HG02798 (cell line): ENCODE measurements at regions not wholly inside any gene's neighbourhood (a gene's known extent, or its start where the extent isn't known, plus 50 kb on each side); places are given as distances from the start of the nearest gene placed in this dataset.
"Not testable (repeated sequence)": the region's sequence is repeated elsewhere in the genome, so short reads cannot be mapped to it uniquely, and the experiment has no call there.

Experiments
- ATAC-seq: cut with Tn5 transposase; IDR thresholded peaks from one replicate; pipeline ENCODE4 v1.9.1; 2021; ENCODE audit warnings: mild to moderate bottlenecking; ENCODE audit not compliant: unreplicated experiment, poor library complexity

DNA sequence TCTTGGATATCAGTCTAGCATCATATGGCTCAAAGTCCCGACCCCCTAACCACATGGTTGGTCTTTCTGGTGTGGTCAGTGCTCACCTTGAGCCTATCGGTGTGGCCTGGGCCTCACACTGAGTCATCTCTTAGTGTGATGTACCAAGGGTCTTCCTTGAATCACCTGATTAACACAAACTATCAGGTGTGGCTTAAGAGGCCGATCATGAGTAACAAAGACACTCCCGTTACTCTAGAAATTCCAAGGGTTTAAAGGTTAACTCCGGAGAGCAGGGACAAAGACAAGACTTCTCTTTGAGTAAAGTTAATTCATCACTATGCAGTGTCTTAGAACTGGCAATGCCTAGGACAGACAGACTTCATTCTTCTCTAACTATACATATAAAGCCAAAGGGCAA is 52.3 kb upstream of the ARMC3 start:
- ATAC-seq: no peak

DNA sequence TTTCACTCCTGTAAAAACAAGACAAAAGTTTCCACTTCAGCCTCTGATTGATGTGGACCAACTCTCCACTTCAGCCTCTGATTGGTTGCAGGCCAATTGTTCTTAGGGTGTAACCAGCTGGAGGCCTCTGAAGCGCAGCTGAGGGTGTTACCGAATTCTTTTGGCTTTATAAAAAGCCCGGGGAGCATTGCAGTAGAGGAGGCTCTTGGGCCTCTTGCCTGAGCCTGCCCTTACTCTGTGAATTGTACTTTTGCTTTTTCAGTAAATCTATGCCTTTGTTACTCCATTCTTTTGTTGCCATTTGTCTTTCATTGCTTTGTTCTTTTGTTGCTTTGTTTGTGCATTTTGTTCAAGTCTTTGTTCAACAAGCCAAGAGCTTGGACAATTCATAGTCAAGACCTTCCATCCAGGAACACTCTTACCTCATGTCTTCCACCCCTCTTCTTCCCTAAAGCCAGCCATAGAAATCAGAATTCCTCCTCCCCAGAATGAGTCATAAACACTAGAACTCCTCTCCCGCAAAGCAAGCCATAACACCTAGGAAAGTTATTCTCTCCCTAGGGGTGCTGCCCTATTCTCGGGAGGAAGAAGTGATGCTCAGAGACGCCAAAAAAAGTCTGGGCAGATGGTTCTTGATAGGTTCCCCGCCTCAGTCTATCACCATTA is 53.5 kb upstream of the ARMC3 start:
- no peak for ATAC-seq

DNA sequence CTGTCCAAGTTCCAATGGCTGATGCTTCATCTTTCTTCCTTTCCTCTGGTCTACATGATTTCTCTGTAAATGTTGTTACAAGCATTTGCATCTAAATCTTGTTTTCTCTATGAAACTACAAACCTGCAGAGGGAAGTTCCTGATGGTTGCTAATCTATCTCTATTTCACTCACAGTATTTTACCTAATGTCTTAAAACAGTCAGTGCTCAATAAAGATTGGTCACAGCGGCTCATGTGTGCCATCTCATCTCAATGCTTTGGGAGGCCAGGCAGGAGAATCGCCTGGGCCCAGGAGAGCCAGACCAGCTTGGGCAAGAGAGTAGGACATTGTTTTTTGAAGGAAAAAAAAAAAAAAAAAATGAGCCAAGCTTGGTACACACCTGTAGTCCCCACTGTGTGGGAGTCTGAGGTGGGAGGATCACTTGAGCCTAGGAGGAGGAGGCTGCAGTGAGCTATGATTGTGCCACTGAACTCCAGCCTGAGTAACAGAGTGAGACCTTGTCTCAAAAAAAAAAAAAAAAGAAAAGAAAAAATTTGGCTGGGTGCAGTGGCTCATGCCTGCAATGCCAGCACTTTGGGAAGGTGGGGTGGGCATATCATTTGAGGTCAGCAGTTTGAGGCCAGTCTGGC is 71.3 kb upstream of the ARMC3 start:
- peak; percentile 64 for ATAC-seq

DNA sequence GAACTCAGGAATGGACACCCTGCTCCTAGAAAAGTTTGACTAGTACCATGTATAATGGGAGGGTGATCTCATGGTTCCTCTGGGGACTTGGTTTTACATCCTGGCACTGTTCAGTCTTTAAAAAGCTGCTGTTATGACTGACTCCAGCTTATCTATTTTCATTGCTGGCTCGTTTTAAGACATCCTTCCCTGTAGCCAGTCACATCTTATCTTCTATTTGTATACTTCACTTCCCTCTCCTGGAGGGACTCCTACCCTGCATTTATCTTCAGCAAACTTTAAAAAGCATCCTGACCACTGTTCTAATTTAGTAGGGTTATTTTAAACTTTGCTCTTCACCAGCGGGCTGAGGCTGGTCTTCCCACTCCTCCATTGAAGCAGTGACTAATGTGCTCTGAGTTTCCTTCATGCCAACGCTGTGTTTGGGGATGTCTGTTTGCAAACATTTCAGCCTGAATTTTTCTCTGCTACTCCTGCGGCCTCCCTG is 72.9 kb upstream of the ARMC3 start:
- no peak for ATAC-seq

DNA sequence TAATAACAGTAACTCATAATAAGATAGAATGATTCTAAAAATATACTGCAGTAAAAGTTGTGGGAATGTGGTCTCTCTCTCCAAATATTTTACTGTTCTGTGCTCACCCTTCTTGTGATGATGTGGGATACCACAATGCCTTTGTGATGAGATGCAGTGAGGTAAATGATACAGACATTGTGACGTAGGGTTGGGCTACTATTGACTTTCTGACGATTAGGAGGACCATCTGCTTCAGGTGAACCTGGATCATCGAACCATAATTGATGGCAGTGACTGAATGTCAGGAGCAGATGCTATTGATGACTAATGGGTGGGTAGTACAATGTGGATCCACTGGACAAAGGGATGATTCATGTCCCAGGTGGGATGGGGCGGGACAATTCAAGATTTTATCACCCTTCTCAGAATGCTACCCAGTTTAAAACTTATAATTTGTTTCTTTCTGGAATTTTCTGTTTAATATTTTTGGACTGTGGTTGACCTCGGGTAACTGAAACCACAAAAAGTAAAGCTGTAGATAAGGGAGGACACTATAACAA is 73.9 kb upstream of the ARMC3 start:
- no peak for ATAC-seq

DNA sequence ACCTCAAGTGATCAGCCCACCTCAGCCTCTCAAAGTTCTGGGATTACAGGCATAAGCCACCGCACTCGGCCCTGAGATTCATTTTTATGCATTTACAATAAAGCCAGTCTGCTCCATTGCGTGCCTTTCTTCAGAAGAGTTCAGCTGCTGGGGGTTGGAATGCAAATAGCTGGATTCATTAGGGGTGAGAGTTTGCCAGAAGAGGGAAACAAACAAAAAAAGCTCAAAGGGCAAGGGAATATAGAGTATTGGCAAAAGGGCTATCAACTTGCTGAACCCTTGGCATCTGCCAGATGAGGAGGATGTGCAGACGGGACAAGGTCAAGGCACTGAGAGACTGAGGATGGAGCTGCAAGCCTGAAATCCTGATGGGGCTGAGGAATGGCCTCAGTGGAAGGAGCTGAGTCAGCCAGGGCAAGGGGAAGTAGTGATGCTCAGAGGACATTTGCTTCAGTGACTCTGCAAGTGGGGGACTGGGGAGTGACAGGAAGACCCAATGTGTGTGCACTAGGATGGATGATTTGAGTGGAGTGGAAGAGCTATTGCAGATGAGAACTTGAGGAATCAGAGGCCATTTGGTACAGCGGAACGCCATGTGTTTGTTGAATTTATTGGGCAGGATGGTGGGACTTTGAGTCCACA is 75.0 kb upstream of the ARMC3 start:
- ATAC-seq: no peak

DNA sequence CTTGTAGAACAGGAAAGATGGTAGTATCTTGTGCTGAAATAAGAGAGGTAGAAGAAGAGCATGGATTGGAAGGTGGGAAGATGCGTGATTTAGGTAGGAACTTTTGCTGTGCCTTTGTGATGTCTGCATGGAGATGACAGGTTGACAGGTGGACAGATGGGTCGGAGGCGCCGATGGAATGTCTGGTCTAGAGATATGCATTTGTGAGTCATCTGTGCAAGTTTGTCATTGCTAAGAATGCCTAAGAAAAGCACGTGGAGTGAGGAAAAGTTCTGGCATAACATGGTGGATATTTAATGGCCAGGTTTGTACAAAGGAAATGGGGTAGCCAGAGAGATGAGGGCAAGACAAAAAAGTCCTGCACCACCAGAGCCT is 76.0 kb upstream of the ARMC3 start:
- no peak for ATAC-seq

DNA sequence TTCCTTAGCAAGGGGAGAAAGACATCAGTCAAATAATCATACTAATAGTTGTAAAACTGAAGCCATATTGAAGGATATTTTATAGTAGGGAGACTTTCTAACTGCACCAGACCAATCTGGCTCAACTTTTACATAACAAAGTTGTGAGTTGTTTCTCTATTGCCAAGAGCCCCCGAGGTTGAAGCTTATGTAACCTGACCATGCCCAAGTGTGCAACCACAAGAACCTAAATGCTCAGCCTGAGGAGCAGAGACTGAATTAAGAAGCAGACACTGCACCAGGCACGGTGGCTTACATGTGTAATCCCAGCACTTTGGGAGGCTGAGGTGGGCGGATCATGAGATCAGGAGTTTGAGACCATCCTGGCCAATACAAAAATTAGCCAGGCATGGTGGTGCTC is 77.3 kb upstream of the ARMC3 start:
- no peak for ATAC-seq

DNA sequence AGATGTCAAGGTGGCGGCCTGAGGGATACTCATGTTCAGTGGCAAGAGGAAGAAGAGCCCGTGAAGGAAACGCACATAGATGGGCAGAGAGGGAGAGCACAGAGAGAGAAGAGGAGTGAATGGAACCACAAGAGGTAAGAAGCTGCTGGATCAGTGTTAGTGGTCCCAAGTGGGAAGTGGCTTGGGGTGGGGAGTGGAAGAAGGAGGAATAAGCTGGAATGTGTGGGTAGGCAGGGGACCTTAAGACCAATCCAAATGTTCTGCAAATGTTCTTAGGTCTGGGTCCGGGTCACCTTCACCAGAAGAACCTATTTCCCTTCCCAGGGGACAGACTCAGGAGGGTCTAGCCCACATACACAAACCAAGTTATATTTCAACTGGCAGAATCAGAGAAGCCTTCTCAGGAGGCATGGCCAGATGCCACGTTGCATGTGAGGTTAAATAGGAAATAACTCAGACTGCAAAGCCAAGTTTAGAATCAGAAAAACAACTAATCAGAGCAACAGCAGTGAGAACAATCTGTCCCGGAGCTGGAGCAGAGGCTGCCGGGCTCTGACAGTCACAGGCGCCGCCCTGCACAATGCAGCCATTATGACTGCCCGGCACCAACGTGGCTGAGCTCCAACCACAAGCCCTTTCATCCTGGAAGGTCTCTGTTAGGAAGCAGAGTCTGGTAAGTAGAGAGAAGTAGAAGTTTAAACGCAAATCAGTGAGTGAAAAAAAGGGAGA is 78.6 kb upstream of the ARMC3 start:
- no peak for ATAC-seq

DNA sequence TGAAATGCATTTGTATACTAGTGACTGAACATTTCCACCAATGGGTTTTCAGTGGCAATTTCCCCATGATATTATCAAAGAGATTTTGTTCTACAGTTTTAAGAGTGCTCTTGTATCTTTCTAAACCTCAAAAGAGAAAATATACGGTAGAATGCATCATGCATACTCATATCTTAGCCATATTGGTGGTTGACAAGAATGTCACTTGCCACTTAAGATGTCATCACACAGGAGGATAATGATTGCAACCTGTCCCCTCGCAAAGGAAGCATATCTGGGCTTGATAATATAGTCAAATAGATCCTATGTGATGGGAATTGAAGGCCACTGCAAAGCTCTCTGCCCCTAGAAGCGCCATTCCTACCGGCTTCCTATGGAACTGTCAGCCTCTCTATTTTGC is 79.3 kb upstream of the ARMC3 start:
- ATAC-seq: no peak

DNA sequence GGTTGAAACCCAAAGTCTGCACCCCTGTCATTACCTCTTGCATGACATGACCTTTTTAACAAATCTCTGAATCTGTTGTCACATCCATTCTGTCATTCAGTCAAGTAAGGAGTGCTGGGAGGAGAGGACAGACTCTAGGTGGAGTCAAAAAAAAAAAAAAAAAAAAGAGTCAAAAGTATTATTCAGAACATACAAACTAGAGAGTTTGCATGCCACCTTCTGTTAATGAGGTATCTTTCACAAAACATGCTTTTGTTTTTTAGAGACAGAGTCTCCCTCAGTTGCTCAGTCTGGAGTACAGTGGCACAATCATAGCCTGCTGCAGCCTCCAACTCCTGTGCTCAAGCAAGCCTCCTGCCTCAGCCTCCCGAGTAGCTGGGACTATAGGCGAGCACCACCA is 81.6 kb upstream of the ARMC3 start:
- ATAC-seq: no peak

DNA sequence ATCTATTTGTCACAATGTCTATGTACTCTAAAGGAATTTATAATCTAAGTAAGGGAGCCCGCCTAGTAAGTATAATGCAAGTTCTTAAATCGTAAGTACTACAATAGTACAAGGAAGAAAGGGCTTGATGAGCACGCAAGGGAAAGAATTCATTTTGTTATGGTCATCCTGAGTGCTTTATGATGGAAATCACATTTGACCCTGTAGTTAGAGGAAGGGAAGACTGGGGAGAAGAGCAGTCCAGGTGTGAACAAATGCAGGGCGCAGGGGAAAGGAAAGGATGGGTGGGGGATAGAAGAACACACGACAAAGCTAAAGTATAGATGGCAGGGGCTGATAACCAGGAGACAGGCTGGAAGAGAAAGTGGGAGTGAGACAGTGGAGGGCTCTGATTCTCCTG is 88.2 kb upstream of the ARMC3 start:
- ATAC-seq: no peak

DNA sequence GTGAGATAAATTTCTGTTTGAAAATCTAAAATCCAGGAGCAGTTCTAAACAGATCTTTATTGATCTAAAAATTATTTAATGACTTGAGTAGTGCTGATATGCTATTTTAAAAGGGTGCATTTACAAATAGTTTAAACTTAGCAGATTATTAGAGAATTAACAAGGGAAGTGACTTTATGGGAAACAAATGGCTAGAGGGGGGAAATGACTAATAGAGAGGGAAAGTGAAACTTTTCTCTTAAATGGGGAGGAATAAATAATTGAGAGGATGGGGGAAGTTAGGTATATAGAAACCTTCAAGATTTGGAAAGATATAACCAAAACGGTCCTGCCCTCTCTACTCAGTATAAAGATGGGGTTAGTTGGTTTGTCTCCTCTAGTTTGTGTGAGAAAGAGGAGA is 90.1 kb upstream of the ARMC3 start:
- no peak for ATAC-seq

DNA sequence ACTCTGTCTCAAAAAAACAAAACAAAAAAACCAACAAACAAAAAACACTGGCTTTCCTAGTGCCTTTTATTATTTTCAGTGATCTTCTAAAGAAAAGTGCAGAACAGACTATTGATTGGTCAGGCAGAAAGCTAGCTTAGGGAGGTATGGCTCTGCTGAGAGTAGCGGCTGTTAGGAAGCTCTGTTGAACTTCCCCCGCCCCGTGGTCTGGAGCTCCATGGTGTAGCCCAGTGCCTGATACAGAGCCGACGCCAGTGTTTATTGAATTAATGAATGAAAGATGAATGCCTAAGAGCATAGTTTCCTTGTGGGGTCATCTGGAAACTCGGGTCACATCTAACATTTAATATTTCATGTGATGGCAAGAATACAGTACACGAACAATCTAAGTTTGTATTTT is 90.5 kb upstream of the ARMC3 start:
- ATAC-seq: no peak

DNA sequence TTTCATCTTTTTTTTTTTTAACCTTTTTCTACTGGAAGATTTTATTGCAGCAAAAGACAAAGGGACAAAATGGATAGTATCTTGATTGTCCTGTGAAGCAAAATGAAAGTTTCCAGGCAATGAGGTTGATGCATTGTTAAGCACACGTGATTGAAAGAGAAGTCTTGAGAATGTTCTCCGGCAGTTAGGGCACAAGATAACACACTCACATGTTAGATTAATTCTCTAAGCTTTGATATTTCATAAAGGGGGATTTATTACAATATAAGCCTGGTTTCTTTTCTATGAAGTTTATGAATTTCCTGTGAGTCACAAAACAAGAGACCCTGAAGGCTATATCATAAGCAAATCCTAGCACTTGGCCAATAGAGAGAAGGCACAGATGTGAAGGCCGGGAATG is 93.4 kb upstream of the ARMC3 start:
- no peak for ATAC-seq

DNA sequence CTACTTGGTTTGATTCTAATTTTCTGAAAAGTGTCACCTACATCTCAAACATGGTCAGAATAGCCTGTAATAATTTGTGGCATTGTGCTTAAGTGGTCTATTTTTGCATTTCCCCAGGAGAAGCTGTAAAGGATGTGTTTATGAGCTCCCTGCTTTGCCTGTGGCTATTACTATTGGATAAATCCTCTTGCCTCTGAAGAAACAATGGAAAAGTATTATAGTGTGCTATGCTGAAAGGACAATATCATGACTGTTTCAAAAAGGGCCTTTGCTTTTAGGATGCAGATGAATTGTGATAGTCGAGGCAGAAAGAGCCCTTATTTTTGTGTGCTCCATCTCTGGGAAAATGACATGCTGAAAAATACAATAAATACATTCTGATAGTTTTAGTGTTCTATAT is 94.1 kb upstream of the ARMC3 start:
- no peak for ATAC-seq

DNA sequence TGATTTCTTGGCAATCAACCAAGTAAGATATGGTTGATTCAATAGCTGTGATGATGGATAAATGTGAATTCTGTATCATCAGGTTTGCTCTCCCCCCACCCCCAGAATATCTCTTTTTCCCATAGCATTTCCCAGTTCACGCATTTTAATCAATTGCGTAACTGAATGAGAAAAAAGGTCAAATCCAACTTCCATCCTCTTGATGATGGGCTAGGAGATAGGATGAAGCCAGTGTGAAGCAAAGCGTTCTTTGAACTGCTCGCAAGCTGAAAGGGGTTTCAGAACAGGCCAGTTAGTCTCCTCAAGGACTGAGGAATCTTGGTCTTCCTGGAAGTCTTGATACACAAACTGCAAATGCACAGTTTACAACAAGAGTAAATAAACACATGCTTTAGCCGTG is 94.5 kb upstream of the ARMC3 start:
- no peak for ATAC-seq

DNA sequence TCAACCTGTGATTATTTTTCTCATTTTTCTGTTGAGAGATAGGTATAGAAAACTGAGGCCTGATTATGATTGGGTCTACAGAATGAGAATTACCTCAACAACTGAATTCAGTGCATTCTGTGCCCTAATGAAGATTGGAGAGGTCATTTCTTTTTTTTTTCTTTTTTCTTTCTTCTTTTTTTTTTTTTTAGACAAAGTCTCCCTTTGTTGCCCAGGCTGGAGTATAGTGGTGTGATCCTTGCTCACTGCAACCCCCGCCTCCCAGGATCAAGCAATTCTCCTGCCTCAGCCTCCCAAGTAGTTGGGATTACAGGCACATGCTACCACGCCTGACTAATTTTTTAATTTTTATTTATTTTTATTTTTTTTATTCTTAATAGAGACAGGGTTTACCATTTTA is 95.0 kb upstream of the ARMC3 start:
- ATAC-seq: no peak

DNA sequence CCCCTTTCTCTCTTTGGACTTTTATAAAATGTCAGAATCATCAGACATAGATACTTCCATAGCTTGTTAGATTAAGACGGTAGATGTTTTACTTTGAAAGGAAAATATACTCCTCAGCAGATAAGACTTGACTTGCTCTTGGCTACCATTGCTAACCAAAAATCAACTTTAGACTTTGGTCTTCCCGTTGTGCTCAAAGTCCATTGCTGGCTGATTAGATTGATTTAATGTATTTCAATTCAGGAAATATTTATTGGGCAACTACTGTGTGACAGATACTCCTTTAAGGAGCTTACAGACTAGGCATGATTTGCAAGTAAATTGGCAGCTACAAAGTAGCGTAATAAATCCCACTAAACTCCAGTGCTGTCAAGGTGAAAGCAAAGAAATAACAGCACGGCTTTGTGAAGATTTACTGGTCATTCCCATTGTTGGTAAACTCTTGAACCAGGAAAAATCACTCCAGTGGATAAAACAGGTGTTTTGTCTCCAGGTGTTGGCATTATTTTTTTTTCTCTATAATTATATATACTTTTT is 95.7 kb upstream of the ARMC3 start:
- no peak for ATAC-seq

DNA sequence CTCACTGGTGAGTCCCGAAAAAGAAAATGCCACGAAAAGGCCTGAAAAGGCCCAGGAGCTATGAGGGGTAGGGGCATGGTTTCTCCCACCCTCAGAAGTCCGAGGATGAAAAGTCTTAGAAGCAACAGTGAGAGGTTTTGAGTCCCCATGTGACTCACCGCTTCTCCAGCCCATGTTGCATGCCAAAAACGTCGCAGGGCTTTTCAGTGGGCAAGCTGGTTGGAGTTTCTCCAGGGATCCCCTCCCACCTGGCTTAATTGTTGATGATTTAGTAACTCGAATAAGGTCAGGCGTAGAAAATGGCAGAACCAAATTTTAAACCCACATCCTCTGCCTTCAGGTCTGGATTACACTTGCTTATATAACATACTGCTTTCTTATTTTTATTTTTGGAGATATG is 96.3 kb upstream of the ARMC3 start:
- ATAC-seq: no peak

DNA sequence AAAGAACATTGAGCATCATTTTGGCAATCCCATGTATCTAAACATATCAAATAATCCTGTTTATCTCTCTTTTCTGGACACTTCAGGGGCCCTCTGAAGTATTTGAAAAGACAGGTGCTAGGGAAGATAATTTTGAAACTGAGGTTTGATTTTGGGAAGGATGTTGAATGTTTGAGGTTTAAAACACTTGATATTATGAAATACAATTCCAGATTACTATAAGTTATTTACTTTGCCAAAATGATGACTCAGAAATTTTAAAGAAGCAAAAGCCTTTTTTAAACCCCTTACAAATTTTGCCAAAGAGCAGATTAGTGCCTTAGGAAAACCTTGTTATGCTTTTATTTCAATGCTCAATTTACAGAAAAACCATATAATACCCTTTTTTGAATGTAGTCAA is 99.1 kb upstream of the ARMC3 start:
- not testable (repeated sequence) for ATAC-seq
